AG04449 (cell line): ENCODE measurements at regions not wholly inside any gene's neighbourhood (a gene's known extent, or its start where the extent isn't known, plus 50 kb on each side); places are given as distances from the start of the nearest gene placed in this dataset.

Source experiments
- CTCF ChIA-PET: fragments of 350-600 bp; formaldehyde crosslinking; extraction: SDS; loops from one replicate; lab custom pipeline; 2021; ENCODE audit warnings: antibody characterized with exemption; lab: Yijun Ruan, JAX
- POLR2A ChIA-PET: fragments of 400-600, 350-600 bp; formaldehyde crosslinking; extraction: SDS; loops from one replicate; lab custom pipeline; 2020; ENCODE audit warnings: antibody characterized with exemption, inconsistent platforms; lab: Yijun Ruan, JAX
- DNase-seq: peaks from one replicate; pipeline ENCODE4 v3.0.0-alpha.2; 2010; ENCODE audit warnings: low read depth, low spot score
- H3K4me3 ChIP-seq: 2 replicates; pipeline ENCODE4 v1.5.1; 2011; ENCODE audit warnings: low read depth, mild to moderate bottlenecking, control low read depth, low read length
- CTCF ChIP-seq: IDR thresholded peaks from one replicate; pipeline ENCODE4 v1.5.1; 2011; ENCODE audit warnings: mild to moderate bottlenecking, moderate library complexity, low read length, control low read depth, inconsistent platforms; ENCODE audit not compliant: insufficient read depth; ENCODE audit errors: missing control alignments

GRCh38 chr16:82402665-82403218, 224.0 kb upstream of the CDH13 start:
- CTCF ChIA-PET: no interaction called here
- no peak for DNase-seq
- POLR2A ChIA-PET: no interaction called here
- no peak overlapping the region for H3K4me3 ChIP-seq
- no peak for TF ChIP-seq CTCF

GRCh38 chr16:82400046-82400445, 226.7 kb upstream of the CDH13 start:
- TF ChIP-seq CTCF: no peak
- no peak overlapping the region for H3K4me3 ChIP-seq
- no peak for DNase-seq
- ChIA-PET POLR2A (no interaction called here), CTCF (no interaction called here)

GRCh38 chr16:82396509-82396908, 226.5 kb upstream of the MPHOSPH6 start:
- no peak for DNase-seq
- ChIA-PET POLR2A (no interaction called here), CTCF (no interaction called here)
- H3K4me3 ChIP-seq: no peak overlapping the region
- TF ChIP-seq CTCF: no peak

- CTCF ChIA-PET: no interaction called here
- TF ChIP-seq CTCF: no peak
- no peak overlapping the region for H3K4me3 ChIP-seq
- POLR2A ChIA-PET: no interaction called here
- DNase-seq: no peak
Observed at GRCh38 chr16:82395212-82395611, 225.2 kb upstream of the MPHOSPH6 start.

GRCh38 chr16:82391690-82392089, 221.7 kb upstream of the MPHOSPH6 start:
- POLR2A ChIA-PET: no interaction called here
- no peak for TF ChIP-seq CTCF
- CTCF ChIA-PET: no interaction called here

GRCh38 chr16:82389956-82390650, 220.1 kb upstream of the MPHOSPH6 start:
- no peak overlapping the region for H3K4me3 ChIP-seq
- no peak for DNase-seq
- no peak for TF ChIP-seq CTCF
- ChIA-PET POLR2A (no interaction called here), CTCF (no interaction called here)

More at GRCh38 chr16:82391690-82392089, 221.7 kb upstream of the MPHOSPH6 start:
- DNase-seq: no peak
- no peak overlapping the region for H3K4me3 ChIP-seq
